HUES48 (cell line): ENCODE measurements at regions not wholly inside any gene's neighbourhood (a gene's known extent, or its start where the extent isn't known, plus 50 kb on each side); places are given as distances from the start of the nearest gene placed in this dataset.

ENCODE experiments used
- H3K27ac ChIP-seq: one replicate; pipeline ENCODE4 v1.7.0; 2013; ENCODE audit warnings: low read depth, low read length, inconsistent platforms
- H3K27me3 ChIP-seq: 2 replicates; pipeline ENCODE4 v1.6.1; 2013; ENCODE audit warnings: mild to moderate bottlenecking, low read length; ENCODE audit not compliant: control insufficient read depth, insufficient read depth
- H3K36me3 ChIP-seq: 2 replicates; pipeline ENCODE4 v1.6.1; 2013; ENCODE audit warnings: low read length; ENCODE audit not compliant: control insufficient read depth, insufficient read depth
- H3K4me1 ChIP-seq: 2 replicates; pipeline ENCODE4 v1.6.1; 2013; ENCODE audit warnings: mild to moderate bottlenecking, low read length; ENCODE audit not compliant: control insufficient read depth, insufficient read depth
- H3K4me3 ChIP-seq: 2 replicates; pipeline ENCODE4 v1.5.1; 2013; ENCODE audit warnings: mild to moderate bottlenecking, low read depth, low read length
- H3K9ac ChIP-seq: 2 replicates; pipeline ENCODE4 v1.6.1; 2013; ENCODE audit warnings: mild to moderate bottlenecking, low read depth, low read length, moderate library complexity
- H3K9me3 ChIP-seq: 2 replicates; pipeline ENCODE4 v1.6.1; 2013; ENCODE audit warnings: low read length; ENCODE audit not compliant: control insufficient read depth, insufficient read depth

GRCh38 chr11:98798333-98798732, 222.4 kb upstream of the CNTN5 start:
- Histone ChIP-seq H3K4me3 (no peak overlapping the region), H3K9me3 (0 out of 2 replicates have a peak, but pooled peaks cover 4% of the 10 kb centered on the region), H3K4me1 (no peaks in the 10 kb centered on the region)

DNA sequence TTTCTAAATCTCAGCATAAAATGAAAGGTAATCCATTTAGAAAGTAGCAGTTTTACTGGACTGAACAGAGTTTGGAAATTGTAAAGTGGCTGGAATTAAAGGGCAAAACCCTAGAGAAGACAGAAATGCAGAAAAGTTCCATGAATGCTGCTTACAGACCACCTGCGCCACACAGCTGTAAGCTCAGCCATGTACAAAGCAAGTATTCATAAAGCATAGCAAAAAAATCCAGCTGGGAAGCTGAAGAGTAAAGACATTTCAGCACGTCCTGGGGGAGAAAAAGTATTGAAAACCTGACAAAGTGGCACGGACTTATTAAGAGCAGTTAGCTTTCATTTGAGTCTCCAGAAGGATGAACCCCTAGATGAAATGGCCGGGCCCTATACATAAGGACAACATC, 220.1 kb upstream of the CNTN5 start:
- Histone ChIP-seq H3K9ac (no peak overlapping the region), H3K9me3 (0 out of 2 replicates have a peak, but pooled peaks cover 4% of the 10 kb centered on the region), H3K27ac (no peak overlapping the region), H3K36me3 (no peaks in the 10 kb centered on the region), H3K4me1 (no peaks in the 10 kb centered on the region), H3K4me3 (no peak overlapping the region), H3K27me3 (no peaks in the 10 kb centered on the region)

More at GRCh38 chr11:98798333-98798732, 222.4 kb upstream of the CNTN5 start:
- H3K36me3 ChIP-seq, result no peaks in the 10 kb centered on the region
- no peaks in the 10 kb centered on the region for H3K27me3 ChIP-seq
- no peak overlapping the region for H3K27ac ChIP-seq
- H3K9ac ChIP-seq, result no peak overlapping the region

DNA sequence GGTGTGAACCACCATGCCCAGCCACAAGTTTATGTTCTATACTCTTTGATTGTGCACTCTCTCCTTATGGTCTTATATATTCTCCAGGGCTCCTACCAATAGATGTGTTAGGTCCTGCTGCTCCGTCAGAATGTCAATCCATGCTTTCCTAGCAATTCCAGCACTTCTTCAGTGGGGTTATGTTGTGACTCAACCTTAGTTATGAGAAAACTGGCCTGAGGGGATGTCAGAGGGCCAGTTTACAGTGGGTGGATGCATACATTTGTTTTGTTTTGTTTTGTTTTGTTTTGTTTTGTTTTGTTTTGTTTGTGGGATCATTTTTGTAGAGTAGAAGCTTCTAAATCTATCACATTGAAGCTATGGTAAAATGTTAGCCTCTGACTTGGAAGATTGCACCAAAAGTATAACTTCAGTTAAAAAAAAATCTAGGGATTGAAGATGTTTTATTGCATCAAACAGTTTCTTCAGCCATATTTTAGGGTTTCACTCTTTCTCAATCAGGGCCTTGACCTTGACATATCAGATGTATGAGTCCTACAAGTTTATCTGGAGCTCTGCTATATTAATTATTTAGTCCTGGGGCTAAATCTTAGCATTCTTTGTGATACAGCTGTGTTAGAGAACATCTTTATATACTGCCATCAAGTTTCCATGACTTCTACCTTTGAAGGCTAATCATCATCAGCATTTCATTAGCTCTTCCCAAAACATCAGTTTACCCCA, 191.6 kb upstream of the CNTN5 start:
- no peaks in the 10 kb centered on the region for H3K9me3 ChIP-seq
- no peak overlapping the region for H3K9ac ChIP-seq
- H3K36me3 ChIP-seq, result no peaks in the 10 kb centered on the region

GRCh38 chr11:98829971-98830370, 190.8 kb upstream of the CNTN5 start:
- H3K4me1 ChIP-seq, result no peaks in the 10 kb centered on the region
- H3K4me3 ChIP-seq, result no peak overlapping the region
- H3K27me3 ChIP-seq, result no peaks in the 10 kb centered on the region
- H3K9ac ChIP-seq, result no peak overlapping the region
- H3K36me3 ChIP-seq, result no peaks in the 10 kb centered on the region
- H3K9me3 ChIP-seq, result no peaks in the 10 kb centered on the region
- no peak overlapping the region for H3K27ac ChIP-seq

More for the DNA sequence above, 191.6 kb upstream of the CNTN5 start:
- Histone ChIP-seq H3K27ac (no peak overlapping the region), H3K4me1 (no peaks in the 10 kb centered on the region), H3K4me3 (no peak overlapping the region), H3K27me3 (no peaks in the 10 kb centered on the region)

GRCh38 chr11:98834776-98835175, 186.0 kb upstream of the CNTN5 start:
- no peak overlapping the region for H3K27ac ChIP-seq
- no peak overlapping the region for H3K9ac ChIP-seq
- no peaks in the 10 kb centered on the region for H3K4me1 ChIP-seq
- H3K27me3 ChIP-seq, result no peaks in the 10 kb centered on the region
- H3K4me3 ChIP-seq, result no peak overlapping the region
- no peaks in the 10 kb centered on the region for H3K36me3 ChIP-seq
- H3K9me3 ChIP-seq, result no peaks in the 10 kb centered on the region

DNA sequence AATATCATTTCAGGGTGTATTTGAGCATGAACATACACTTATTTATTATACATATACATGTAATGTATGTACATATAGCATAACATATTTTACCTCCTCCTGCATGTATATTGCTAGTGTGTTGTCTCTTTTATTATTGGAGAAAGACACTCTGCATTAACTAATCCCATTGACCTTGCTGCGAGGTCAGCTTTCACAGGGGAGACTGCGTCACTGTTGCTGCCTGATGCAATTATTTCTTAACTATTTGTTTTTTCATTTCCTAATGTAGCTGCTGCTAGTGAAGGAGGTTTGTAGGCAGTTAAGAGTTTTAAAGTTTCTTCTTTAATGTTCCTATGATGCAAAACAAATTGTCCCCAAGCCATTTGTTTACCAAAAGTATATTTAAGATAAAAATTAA, 185.4 kb upstream of the CNTN5 start:
- Histone ChIP-seq H3K9ac (no peak overlapping the region), H3K27ac (no peak overlapping the region), H3K4me3 (no peak overlapping the region), H3K4me1 (no peaks in the 10 kb centered on the region), H3K36me3 (no peaks in the 10 kb centered on the region), H3K9me3 (no peaks in the 10 kb centered on the region), H3K27me3 (no peaks in the 10 kb centered on the region)

DNA sequence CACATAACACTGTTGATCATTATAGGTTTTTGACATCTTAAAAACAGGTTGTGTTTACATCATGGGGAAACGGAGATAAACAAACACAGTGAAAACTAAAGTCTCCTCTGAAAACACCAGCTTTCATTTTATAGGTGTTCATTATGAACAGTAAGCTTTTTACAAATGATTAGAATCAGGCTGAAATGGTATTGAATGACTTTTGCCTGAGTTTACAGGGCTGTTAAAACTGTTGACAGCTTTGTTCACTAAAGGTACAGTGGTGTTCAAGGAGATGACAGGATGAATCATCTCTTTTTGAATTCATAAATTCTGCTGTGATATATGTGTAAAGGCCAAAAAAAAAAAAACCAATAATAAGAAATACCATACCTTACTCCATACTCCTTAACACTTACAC, 184.6 kb upstream of the CNTN5 start:
- Histone ChIP-seq H3K4me1 (no peaks in the 10 kb centered on the region), H3K9ac (no peak overlapping the region), H3K36me3 (no peaks in the 10 kb centered on the region), H3K27me3 (no peaks in the 10 kb centered on the region), H3K4me3 (no peak overlapping the region), H3K27ac (no peak overlapping the region), H3K9me3 (no peaks in the 10 kb centered on the region)

DNA sequence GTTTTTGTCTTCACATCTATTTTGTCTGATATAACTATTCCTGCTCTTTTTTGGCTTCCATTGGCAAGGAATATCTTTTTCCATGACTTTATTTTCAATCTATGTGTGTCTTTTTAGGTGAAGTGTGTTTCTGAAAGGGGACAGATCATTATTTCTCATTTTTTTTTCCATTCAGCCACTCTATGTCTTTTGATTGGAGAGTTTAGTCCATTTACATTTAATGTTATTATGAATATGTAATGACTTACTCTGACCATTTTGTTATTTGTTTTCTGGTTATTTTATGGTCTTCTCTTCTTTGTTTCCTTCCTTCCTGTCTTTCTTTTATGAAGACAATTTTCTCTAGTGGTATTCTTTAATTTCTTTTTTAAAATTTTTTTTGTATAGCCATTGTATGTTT, 178.6 kb upstream of the CNTN5 start:
- H3K36me3 ChIP-seq, result no peaks in the 10 kb centered on the region
- no peaks in the 10 kb centered on the region for H3K4me1 ChIP-seq
- no peak overlapping the region for H3K9ac ChIP-seq
- no peaks in the 10 kb centered on the region for H3K27me3 ChIP-seq
- no peak overlapping the region for H3K27ac ChIP-seq
- H3K4me3 ChIP-seq, result no peak overlapping the region
- 0 out of 2 replicates have a peak, but pooled peaks cover 2% of the 10 kb centered on the region for H3K9me3 ChIP-seq

GRCh38 chr11:98862169-98862568, 158.6 kb upstream of the CNTN5 start:
- H3K4me1 ChIP-seq, result no peaks in the 10 kb centered on the region
- no peak overlapping the region for H3K4me3 ChIP-seq
- H3K9me3 ChIP-seq, result no peaks in the 10 kb centered on the region
- no peaks in the 10 kb centered on the region for H3K27me3 ChIP-seq
- H3K9ac ChIP-seq, result no peak overlapping the region
- no peaks in the 10 kb centered on the region for H3K36me3 ChIP-seq
- H3K27ac ChIP-seq, result no peak overlapping the region

- H3K36me3 ChIP-seq, result no peaks in the 10 kb centered on the region
- no peak overlapping the region for H3K9ac ChIP-seq
- H3K9me3 ChIP-seq, result no peaks in the 10 kb centered on the region
- H3K27ac ChIP-seq, result no peak overlapping the region
- H3K4me3 ChIP-seq, result no peak overlapping the region
- no peaks in the 10 kb centered on the region for H3K27me3 ChIP-seq
- H3K4me1 ChIP-seq, result no peaks in the 10 kb centered on the region
These were observed 149.1 kb upstream of the CNTN5 start for GRCh38 chr11:98871690-98872089.

GRCh38 chr11:98874050-98874449, 146.7 kb upstream of the CNTN5 start:
- Histone ChIP-seq H3K27ac (no peak overlapping the region), H3K9ac (no peak overlapping the region), H3K9me3 (no peaks in the 10 kb centered on the region), H3K4me1 (no peaks in the 10 kb centered on the region), H3K36me3 (no peaks in the 10 kb centered on the region), H3K27me3 (no peaks in the 10 kb centered on the region), H3K4me3 (no peak overlapping the region)
